Mesenchymal stem cell (in vitro differentiated cells and primary cell): ENCODE measurements at regions not wholly inside any gene's neighbourhood (a gene's known extent, or its start where the extent isn't known, plus 50 kb on each side); places are given as distances from the start of the nearest gene placed in this dataset.

ENCODE experiments used
- DNase-seq: peaks from one replicate; pipeline ENCODE4 v3.0.0-alpha.2; 2013
- H2AFZ ChIP-seq: one replicate; pipeline ENCODE4 v1.6.1; 2013; ENCODE audit warnings: low read depth, mild to moderate bottlenecking, control low read depth, inconsistent platforms, low read length, moderate library complexity
- H2AK5ac ChIP-seq: 2 replicates; pipeline ENCODE4 v1.6.1; 2013; ENCODE audit warnings: low read length, moderate library complexity, mild to moderate bottlenecking, inconsistent platforms; ENCODE audit not compliant: severe bottlenecking
- H2BK120ac ChIP-seq: one replicate; pipeline ENCODE4 v1.6.1; 2013; ENCODE audit warnings: low read depth, mild to moderate bottlenecking, inconsistent platforms, low read length, moderate library complexity
- H2BK12ac ChIP-seq, 2 experiments: one replicate each; pipeline ENCODE4 v1.6.1; 2013; ENCODE audit warnings: inconsistent platforms in 2 of 2, low read length in 2 of 2, mild to moderate bottlenecking in 2 of 2, moderate library complexity in 2 of 2, control low read depth in 1 of 2
- H2BK15ac ChIP-seq: one replicate; pipeline ENCODE4 v1.6.1; 2013; ENCODE audit warnings: mild to moderate bottlenecking, low read depth, inconsistent platforms; ENCODE audit not compliant: poor library complexity, severe bottlenecking
- H2BK5ac ChIP-seq: 2 replicates; pipeline ENCODE4 v1.6.1; 2013; ENCODE audit warnings: low read depth, mild to moderate bottlenecking, low read length, control low read depth, inconsistent platforms; ENCODE audit not compliant: poor library complexity, severe bottlenecking
- H3K14ac ChIP-seq, 2 experiments: one replicate each; pipeline ENCODE4 v1.6.1; 2013; ENCODE audit warnings: inconsistent platforms in 2 of 2, low read length in 2 of 2, control low read depth in 1 of 2, mild to moderate bottlenecking in 1 of 2, moderate library complexity in 1 of 2
- H3K18ac ChIP-seq, 2 experiments: one replicate each; pipeline ENCODE4 v1.6.1; 2013; ENCODE audit warnings: inconsistent platforms in 2 of 2, low read length in 2 of 2, control low read depth in 1 of 2, low read depth in 1 of 2, mild to moderate bottlenecking in 1 of 2
- H3K23ac ChIP-seq, 2 experiments: one replicate each; pipeline ENCODE4 v1.6.1; 2013; ENCODE audit warnings: inconsistent platforms in 2 of 2, low read length in 2 of 2, mild to moderate bottlenecking in 2 of 2, moderate library complexity in 2 of 2, control low read depth in 1 of 2
- H3K27ac ChIP-seq: 2 replicates; pipeline ENCODE4 v1.5.1; 2013; ENCODE audit warnings: mild to moderate bottlenecking, moderate library complexity, low read length, control low read depth, inconsistent platforms; ENCODE audit not compliant: poor library complexity, severe bottlenecking
- H3K27me3 ChIP-seq, 2 experiments: 2 replicates each; pipeline versions ENCODE4 v1.6.1 to v1.7.0; 2013; ENCODE audit warnings: low read length in 2 of 2, mild to moderate bottlenecking in 2 of 2, moderate library complexity in 2 of 2, control low read depth in 1 of 2, inconsistent platforms in 1 of 2; ENCODE audit not compliant: control insufficient read depth in 1 of 2, insufficient read depth in 1 of 2
- H3K36me3 ChIP-seq, 2 experiments: 2 replicates each; pipeline versions ENCODE4 v1.6.1 to v1.7.0; 2013; ENCODE audit warnings: low read length in 2 of 2, control low read depth in 1 of 2, inconsistent platforms in 1 of 2, low read depth in 1 of 2, mild to moderate bottlenecking in 1 of 2; ENCODE audit not compliant: insufficient read depth in 2 of 2, control insufficient read depth in 1 of 2
- H3K4ac ChIP-seq, 2 experiments: one replicate each; pipeline ENCODE4 v1.6.1; 2013; ENCODE audit warnings: inconsistent platforms in 2 of 2, low read length in 2 of 2, mild to moderate bottlenecking in 2 of 2, moderate library complexity in 2 of 2, control low read depth in 1 of 2, low read depth in 1 of 2
- H3K4me1 ChIP-seq: 2 replicates; pipeline ENCODE4 v1.6.1; 2013; ENCODE audit warnings: low read depth, low read length, control low read depth; ENCODE audit not compliant: control insufficient read depth, insufficient read depth
- H3K4me2 ChIP-seq: 2 replicates; pipeline ENCODE4 v1.6.1; 2013; ENCODE audit warnings: low read length, mild to moderate bottlenecking, inconsistent platforms; ENCODE audit not compliant: poor library complexity, severe bottlenecking
- H3K4me3 ChIP-seq, 2 experiments: 2 replicates each; pipeline versions ENCODE4 v1.5.1 to v1.7.0; 2013; ENCODE audit warnings: low read length in 2 of 2, mild to moderate bottlenecking in 2 of 2, control low read depth in 1 of 2, low read depth in 1 of 2; ENCODE audit not compliant: insufficient read depth in 1 of 2
- H3K79me1 ChIP-seq: replicated peaks from 2 replicates; pipeline ENCODE4 v1.6.1; 2013; ENCODE audit warnings: mild to moderate bottlenecking, control low read depth, low read length, inconsistent platforms; ENCODE audit not compliant: poor library complexity, severe bottlenecking
- H3K9ac ChIP-seq: 2 replicates; pipeline ENCODE4 v1.7.0; 2013; ENCODE audit warnings: mild to moderate bottlenecking, low read length, moderate library complexity
- H3K9me3 ChIP-seq: 2 replicates; pipeline ENCODE4 v1.7.0; 2013; ENCODE audit warnings: mild to moderate bottlenecking, low read length; ENCODE audit not compliant: control insufficient read depth
- H4K8ac ChIP-seq: one replicate; pipeline ENCODE4 v1.6.1; 2013; ENCODE audit warnings: inconsistent platforms, mild to moderate bottlenecking, low read length, moderate library complexity
- H4K91ac ChIP-seq: one replicate; pipeline ENCODE4 v1.6.1; 2013; ENCODE audit warnings: mild to moderate bottlenecking, low read length, inconsistent platforms
- WGBS: methylation state at CpG from one replicate; pipeline ENCODE4 v1.1.7; 2013; ENCODE audit warnings: mixed read lengths; 5-methylcytosine and 5-hydroxymethylcytosine counted together

DNA sequence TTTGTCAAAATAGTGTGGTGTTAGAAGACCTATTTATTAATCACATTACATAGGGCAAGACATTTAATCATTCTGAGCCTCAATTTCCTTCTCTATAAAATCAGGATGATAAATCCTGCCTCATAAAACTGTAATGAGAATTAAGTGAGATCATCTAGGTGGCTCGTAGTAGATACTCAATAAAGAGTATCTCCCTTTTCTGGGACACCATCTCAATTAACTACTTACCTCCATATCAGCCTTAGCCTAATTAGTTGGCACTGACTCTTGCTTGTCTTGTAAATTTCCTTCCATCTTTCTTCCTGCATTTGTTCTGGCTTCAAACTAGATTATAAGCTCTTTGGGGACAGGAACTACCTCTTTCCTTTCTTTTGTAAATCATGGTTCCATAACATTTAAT lies 102.6 kb upstream of the TNR start:
- Histone ChIP-seq H3K14ac (no peak overlapping the region), H3K27ac (no peak overlapping the region), H3K9me3 (no peaks in the 10 kb centered on the region), H2BK120ac (no peak overlapping the region), H2BK12ac (no peak overlapping the region), H3K9ac (no peak overlapping the region), H3K27me3 (peaks cover 14 to 21% of the 10 kb centered on the region in 2 experiments), H3K79me1 (no peaks in the 10 kb centered on the region), H3K4me3 (no peak overlapping the region), H3K4me2 (no peak overlapping the region), H3K4me1 (no peaks in the 10 kb centered on the region), H3K4ac (no peak overlapping the region), H4K8ac (no peak overlapping the region), H2AK5ac (no peak overlapping the region), H3K23ac (no peak overlapping the region), H2BK15ac (no peak overlapping the region), H2AFZ (no peak overlapping the region), H3K36me3 (no peaks in the 10 kb centered on the region), H2BK5ac (no peak overlapping the region), H4K91ac (no peak overlapping the region), H3K18ac (no peak overlapping the region)
- no peak for DNase-seq
- 92% methylated on average over 1 of the region's 1 CpG for WGBS

DNA sequence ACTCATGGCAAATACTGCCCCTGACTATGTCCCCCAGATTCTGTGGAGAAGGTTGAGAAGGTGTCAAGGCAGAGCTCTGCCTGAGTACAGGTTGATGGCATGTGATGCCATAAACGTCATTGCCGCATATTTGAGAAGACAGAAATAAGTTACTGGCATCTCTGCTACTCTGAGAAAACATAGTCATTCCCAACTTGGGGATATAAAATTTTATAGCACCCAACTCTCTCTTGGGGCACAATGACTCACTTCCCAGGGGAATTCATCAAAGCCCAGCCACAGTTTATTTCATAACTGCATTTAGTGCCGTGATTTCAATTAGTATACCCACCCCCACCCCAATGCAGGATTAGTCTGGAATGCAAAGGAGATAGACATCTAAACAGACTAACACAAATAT lies 101.9 kb upstream of the TNR start:
- H3K23ac ChIP-seq, result no peak overlapping the region
- no peaks in the 10 kb centered on the region for H3K9me3 ChIP-seq
- no peak overlapping the region for H3K4me3 ChIP-seq
- no peak overlapping the region for H4K91ac ChIP-seq
- H3K27me3 ChIP-seq, result peaks cover 18 to 27% of the 10 kb centered on the region in 2 experiments
- no peaks in the 10 kb centered on the region for H3K36me3 ChIP-seq
- no peak overlapping the region for H3K14ac ChIP-seq
- H3K18ac ChIP-seq, result no peak overlapping the region
- H3K4ac ChIP-seq, result no peak overlapping the region
- H4K8ac ChIP-seq, result no peak overlapping the region
- no peak overlapping the region for H3K4me2 ChIP-seq
- no peak overlapping the region for H2BK15ac ChIP-seq
- 64% methylated on average over 3 of the region's 3 CpGs for WGBS
- no peak overlapping the region for H2AK5ac ChIP-seq
- H3K79me1 ChIP-seq, result no peaks in the 10 kb centered on the region
- no peak overlapping the region for H2BK120ac ChIP-seq
- no peaks in the 10 kb centered on the region for H3K4me1 ChIP-seq
- no peak overlapping the region for H3K27ac ChIP-seq
- H2BK5ac ChIP-seq, result no peak overlapping the region
- DNase-seq, result no peak
- no peak overlapping the region for H2AFZ ChIP-seq
- no peak overlapping the region for H3K9ac ChIP-seq
- no peak overlapping the region for H2BK12ac ChIP-seq

DNA sequence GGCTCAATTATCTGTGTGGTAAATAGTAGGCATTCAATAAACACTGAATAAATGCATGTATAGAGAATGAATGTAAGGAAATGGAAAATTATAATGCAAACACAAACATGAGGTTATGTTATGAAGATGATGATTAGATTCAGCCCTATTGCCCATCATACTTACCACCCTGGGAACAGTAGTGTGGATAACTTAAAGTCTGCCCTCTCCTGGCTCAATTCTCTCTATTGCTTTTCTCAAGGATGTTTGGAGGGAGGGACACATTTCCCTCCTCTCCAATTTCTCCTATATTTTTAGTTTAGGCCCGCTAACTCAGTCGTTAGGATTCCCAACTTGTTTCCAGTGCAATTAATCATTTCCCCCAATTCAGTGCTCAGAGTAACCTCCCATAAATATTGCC lies 101.5 kb upstream of the TNR start:
- H3K9me3 ChIP-seq, result no peaks in the 10 kb centered on the region
- no peak overlapping the region for H3K27ac ChIP-seq
- no peaks in the 10 kb centered on the region for H3K79me1 ChIP-seq
- no peak overlapping the region for H2AFZ ChIP-seq
- no peak overlapping the region for H3K4me2 ChIP-seq
- no peak overlapping the region for H2BK120ac ChIP-seq
- H3K23ac ChIP-seq, result no peak overlapping the region
- H3K27me3 ChIP-seq, result peaks cover 21 to 32% of the 10 kb centered on the region in 2 experiments
- H3K18ac ChIP-seq, result no peak overlapping the region
- WGBS, result 67% methylated on average over 2 of the region's 2 CpGs
- DNase-seq, result no peak
- H3K4ac ChIP-seq, result no peak overlapping the region
- no peak overlapping the region for H4K8ac ChIP-seq
- no peak overlapping the region for H3K4me3 ChIP-seq
- no peak overlapping the region for H2AK5ac ChIP-seq
- H3K36me3 ChIP-seq, result no peaks in the 10 kb centered on the region
- H2BK15ac ChIP-seq, result no peak overlapping the region
- no peak overlapping the region for H2BK5ac ChIP-seq
- no peak overlapping the region for H3K14ac ChIP-seq
- no peak overlapping the region for H4K91ac ChIP-seq
- no peak overlapping the region for H3K9ac ChIP-seq
- no peak overlapping the region for H2BK12ac ChIP-seq
- no peaks in the 10 kb centered on the region for H3K4me1 ChIP-seq

DNA sequence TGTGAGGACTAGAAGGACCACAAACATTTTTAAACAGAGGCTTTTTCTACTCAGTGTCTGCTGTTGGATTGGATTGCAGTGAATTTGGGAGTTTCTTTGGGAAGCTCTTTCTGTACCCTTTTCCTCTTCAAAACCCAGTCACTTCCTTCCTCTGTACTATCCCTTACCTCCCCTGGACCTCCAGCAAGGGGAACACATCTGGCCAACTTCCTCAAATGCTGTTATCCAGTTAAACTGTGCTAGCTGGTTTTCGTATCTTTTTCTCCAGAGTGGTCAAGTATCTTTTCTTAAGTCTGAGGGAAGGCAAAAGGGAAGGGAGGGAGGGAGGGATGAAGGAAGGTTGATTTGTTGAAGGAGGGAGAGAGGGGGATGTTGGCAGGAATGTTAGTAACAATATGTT lies 99.2 kb upstream of the TNR start:
- Histone ChIP-seq H3K79me1 (no peaks in the 10 kb centered on the region), H2BK5ac (no peak overlapping the region), H3K4me1 (no peaks in the 10 kb centered on the region), H2AFZ (no peak overlapping the region), H3K9me3 (no peaks in the 10 kb centered on the region), H2BK12ac (no peak overlapping the region), H3K23ac (no peak overlapping the region), H3K4me2 (no peak overlapping the region), H4K8ac (no peak overlapping the region), H3K14ac (no peak overlapping the region), H3K9ac (no peak overlapping the region), H3K27me3 (peaks cover 25 to 40% of the 10 kb centered on the region in 2 experiments), H2BK15ac (no peak overlapping the region), H2BK120ac (no peak overlapping the region), H4K91ac (no peak overlapping the region), H3K36me3 (no peaks in the 10 kb centered on the region), H3K18ac (no peak overlapping the region), H3K4me3 (no peak overlapping the region), H3K27ac (no peak overlapping the region), H2AK5ac (no peak overlapping the region), H3K4ac (no peak overlapping the region)
- WGBS, result no CpG with 5 or more reads among the region's 1 CpG
- no peak for DNase-seq
